Panc1 (cell line): ENCODE measurements at regions not wholly inside any gene's neighbourhood (a gene's known extent, or its start where the extent isn't known, plus 50 kb on each side); places are given as distances from the start of the nearest gene placed in this dataset.

Experiments used
- ATAC-seq: fragments of 200-7000 bp; cut with Tn5 transposase; 2 replicates; pipeline ENCODE4 v1.9.1; 2020; ENCODE audit warnings: mild to moderate bottlenecking, moderate library complexity
- BruUV-seq: library from RNA; stranded (reverse); fragments of 400-500 nt; replicated peaks from 2 replicates; lab custom pipeline; 2021; lab: Mats Ljungman, UMichigan
- CTCF ChIA-PET: fragments of 300-600 bp; sonication (Branson Sonifier 250); formaldehyde crosslinking; loops from one replicate; lab custom pipeline; 2022; ENCODE audit warnings: antibody characterized with exemption; lab: Charles Lee
- POLR2A ChIA-PET: fragments of 300-600 bp; sonication (Branson Sonifier 250); formaldehyde crosslinking; loops from one replicate; lab custom pipeline; 2022; ENCODE audit warnings: antibody characterized with exemption; lab: Charles Lee
- DNase-seq: peaks from one replicate; pipeline ENCODE4 v3.0.0-alpha.2; 2010; ENCODE audit warnings: low read depth, low spot score
- H3K27ac ChIP-seq: 2 replicates; pipeline ENCODE4 v1.5.1; 2011; ENCODE audit warnings: mild to moderate bottlenecking, low read length, inconsistent platforms
- H3K27me3 ChIP-seq: fragments of 200-500 bp; sonication (Bioruptor generic); 2 replicates; pipeline ENCODE4 v1.6.0; 2014; ENCODE audit warnings: low read length, inconsistent platforms; ENCODE audit not compliant: control insufficient read depth, insufficient read depth
- H3K36me3 ChIP-seq: fragments of 200-500 bp; sonication (Bioruptor generic); 2 replicates; pipeline ENCODE4 v1.5.1; 2014; ENCODE audit warnings: inconsistent platforms, mild to moderate bottlenecking, low read length, moderate library complexity; ENCODE audit not compliant: control insufficient read depth, insufficient read depth
- H3K4me1 ChIP-seq: 2 replicates; pipeline ENCODE4 v1.5.1; 2011; ENCODE audit warnings: inconsistent platforms, mild to moderate bottlenecking, low read length, moderate library complexity; ENCODE audit not compliant: control insufficient read depth, insufficient read depth
- H3K4me3 ChIP-seq, 2 experiments: 2 replicates each; pipeline ENCODE4 v1.5.1; 2011 to 2012; ENCODE audit warnings: low read depth in 2 of 2, low read length in 2 of 2, mild to moderate bottlenecking in 2 of 2, inconsistent platforms in 1 of 2, moderate library complexity in 1 of 2
- H3K9me3 ChIP-seq: fragments of 200-500 bp; sonication (Bioruptor generic); 2 replicates; pipeline ENCODE4 v1.5.1; 2014; ENCODE audit warnings: low read depth, mild to moderate bottlenecking, inconsistent platforms, low read length, moderate library complexity; ENCODE audit not compliant: control insufficient read depth, insufficient read depth
- POLR2AphosphoS5 ChIP-seq: IDR thresholded peaks from 2 replicates; pipeline ENCODE4 v1.6.1; 2012; ENCODE audit warnings: mild to moderate bottlenecking, low read depth, low read length, moderate library complexity
- REST ChIP-seq, 2 experiments: IDR thresholded peaks; 2 replicates each; pipeline ENCODE4 v1.6.1; 2011 to 2012; ENCODE audit warnings: low read depth in 2 of 2, control low read depth in 1 of 2, low read length in 1 of 2, mild to moderate bottlenecking in 1 of 2, moderate library complexity in 1 of 2; ENCODE audit not compliant: insufficient read depth in 1 of 2
- SIN3A ChIP-seq: IDR thresholded peaks from 2 replicates; pipeline ENCODE4 v1.6.1; 2012; ENCODE audit warnings: low read depth, mild to moderate bottlenecking, low read length, moderate library complexity, borderline replicate concordance; ENCODE audit not compliant: insufficient read depth
- TCF7L2 ChIP-seq: IDR thresholded peaks from 2 replicates; pipeline ENCODE4 v1.6.1; 2011; ENCODE audit warnings: mild to moderate bottlenecking, low read depth, low read length, inconsistent platforms
- in situ Hi-C: cut with HindIII; loops from 2 replicates; pipeline ENCODE4 v1.10.0; 2016; ENCODE audit warnings: low sequenced_read_pairs, low pct_unique_long_range_greater_than_20kb
- intact Hi-C: fragments of 100-400 bp; cut with micrococcal nuclease; formaldehyde crosslinking; loops from one replicate; pipeline ENCODE4 v1.10.0; 2022; ENCODE audit not compliant: unreplicated experiment
- TF ChIP-seq, protein P1 (sequence below): fragments of 450-650 bp; IDR thresholded peaks from 2 replicates; pipeline ENCODE4 v1.5.1; 2017; ENCODE audit warnings: mild to moderate bottlenecking

- H3K4me3 ChIP-seq = no peak overlapping the region
- ATAC-seq (no peak), DNase-seq (no peak)
- H3K4me1 ChIP-seq = no peaks in the 10 kb centered on the region
- H3K36me3 ChIP-seq = no peaks in the 10 kb centered on the region; the same call in 1 of the 2 replicates
- H3K27ac ChIP-seq = no peak overlapping the region
- in situ Hi-C loops (no loop called here), intact Hi-C loops (no loop called here)
- no peaks in the 10 kb centered on the region for H3K9me3 ChIP-seq
- CTCF ChIA-PET = no interaction called here
- POLR2A ChIA-PET = no interaction called here
- TF ChIP-seq, protein P1, sequence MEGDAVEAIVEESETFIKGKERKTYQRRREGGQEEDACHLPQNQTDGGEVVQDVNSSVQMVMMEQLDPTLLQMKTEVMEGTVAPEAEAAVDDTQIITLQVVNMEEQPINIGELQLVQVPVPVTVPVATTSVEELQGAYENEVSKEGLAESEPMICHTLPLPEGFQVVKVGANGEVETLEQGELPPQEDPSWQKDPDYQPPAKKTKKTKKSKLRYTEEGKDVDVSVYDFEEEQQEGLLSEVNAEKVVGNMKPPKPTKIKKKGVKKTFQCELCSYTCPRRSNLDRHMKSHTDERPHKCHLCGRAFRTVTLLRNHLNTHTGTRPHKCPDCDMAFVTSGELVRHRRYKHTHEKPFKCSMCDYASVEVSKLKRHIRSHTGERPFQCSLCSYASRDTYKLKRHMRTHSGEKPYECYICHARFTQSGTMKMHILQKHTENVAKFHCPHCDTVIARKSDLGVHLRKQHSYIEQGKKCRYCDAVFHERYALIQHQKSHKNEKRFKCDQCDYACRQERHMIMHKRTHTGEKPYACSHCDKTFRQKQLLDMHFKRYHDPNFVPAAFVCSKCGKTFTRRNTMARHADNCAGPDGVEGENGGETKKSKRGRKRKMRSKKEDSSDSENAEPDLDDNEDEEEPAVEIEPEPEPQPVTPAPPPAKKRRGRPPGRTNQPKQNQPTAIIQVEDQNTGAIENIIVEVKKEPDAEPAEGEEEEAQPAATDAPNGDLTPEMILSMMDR = no peak
- TF ChIP-seq POLR2AphosphoS5 = no peak
- TF ChIP-seq TCF7L2 = no peak
- TF ChIP-seq SIN3A = no peak
- TF ChIP-seq REST (IDR thresholded peaks at IDR 0.05; ENCODE audit: insufficient read depth in 1 of 2, low read depth in 2 of 2, low read length in 1 of 2) = no peak
- no peaks in the 10 kb centered on the region for H3K27me3 ChIP-seq
- BruUV-seq = no TSS peak
These were observed 699.7 kb upstream of the ZNF804A start for GRCh38 chr2:183898641-183899040.

GRCh38 chr2:183901931-183902330, 696.4 kb upstream of the ZNF804A start:
- TF ChIP-seq REST (IDR thresholded peaks at IDR 0.05; ENCODE audit: insufficient read depth in 1 of 2, low read depth in 2 of 2, low read length in 1 of 2) (no peak), TCF7L2 (no peak), POLR2AphosphoS5 (no peak)
- TF ChIP-seq, protein P1 = no peak

More at GRCh38 chr2:183901931-183902330, 696.4 kb upstream of the ZNF804A start:
- POLR2A ChIA-PET = no interaction called here
- Histone ChIP-seq H3K9me3 (peaks cover 3% of the 10 kb centered on the region; the same call in 1 of the 2 replicates), H3K27ac (no peak overlapping the region), H3K4me1 (no peaks in the 10 kb centered on the region), H3K4me3 (no peak overlapping the region), H3K36me3 (no peaks in the 10 kb centered on the region; the same call in 1 of the 2 replicates), H3K27me3 (no peaks in the 10 kb centered on the region)
- BruUV-seq = no TSS peak
- intact Hi-C loops (no loop called here), in situ Hi-C loops (no loop called here)
- ATAC-seq = no peak
- CTCF ChIA-PET = no interaction called here
- no peak for DNase-seq
